Endothelial cell of umbilical vein (primary cell): ENCODE measurements at regions not wholly inside any gene's neighbourhood (a gene's known extent, or its start where the extent isn't known, plus 50 kb on each side); places are given as distances from the start of the nearest gene placed in this dataset.

Source experiments
- EZH2 ChIP-seq: IDR thresholded peaks from 2 replicates; pipeline ENCODE4 v1.6.1; 2012; ENCODE audit warnings: borderline replicate concordance, low read depth, mild to moderate bottlenecking, moderate library complexity, low read length, inconsistent platforms; ENCODE audit not compliant: severe bottlenecking
- TF ChIP-seq, protein P1 (sequence below), 2 donors: IDR thresholded peaks; 1 replicate in 1 of 2; 2 replicates in 1 of 2; pipeline ENCODE4 v1.5.1; 2011; ENCODE audit warnings: low read length in 2 of 2, mild to moderate bottlenecking in 2 of 2, moderate library complexity in 2 of 2, control low read depth in 1 of 2, inconsistent platforms in 1 of 2, low read depth in 1 of 2; ENCODE audit not compliant: insufficient read depth in 1 of 2; ENCODE audit errors: extremely low read depth in 1 of 2

DNA sequence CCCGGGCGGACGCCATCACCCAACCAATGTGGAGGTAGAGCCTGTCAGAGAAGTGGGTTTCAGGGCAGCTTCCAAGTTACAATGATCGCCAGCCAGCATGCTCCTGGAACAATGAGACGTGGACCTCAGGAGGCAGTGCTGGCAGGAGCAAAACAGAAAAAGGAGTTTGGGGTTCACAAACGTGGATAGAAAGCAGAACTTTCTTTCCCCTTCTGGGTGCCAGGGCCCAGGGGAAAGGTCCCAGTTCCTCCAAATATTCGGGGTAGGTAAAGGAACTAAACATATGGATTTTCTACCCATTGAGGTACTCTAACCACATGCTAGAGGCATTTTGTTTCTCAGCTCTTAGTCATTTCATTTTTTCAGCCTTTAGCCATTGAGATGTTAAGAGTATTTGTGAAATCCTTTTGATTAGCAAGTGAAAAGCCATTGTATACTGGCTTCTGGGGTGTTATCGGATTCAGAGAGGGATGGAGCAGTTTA, 488.4 kb upstream of the ADGRL2 start:
- TF ChIP-seq, protein P1, sequence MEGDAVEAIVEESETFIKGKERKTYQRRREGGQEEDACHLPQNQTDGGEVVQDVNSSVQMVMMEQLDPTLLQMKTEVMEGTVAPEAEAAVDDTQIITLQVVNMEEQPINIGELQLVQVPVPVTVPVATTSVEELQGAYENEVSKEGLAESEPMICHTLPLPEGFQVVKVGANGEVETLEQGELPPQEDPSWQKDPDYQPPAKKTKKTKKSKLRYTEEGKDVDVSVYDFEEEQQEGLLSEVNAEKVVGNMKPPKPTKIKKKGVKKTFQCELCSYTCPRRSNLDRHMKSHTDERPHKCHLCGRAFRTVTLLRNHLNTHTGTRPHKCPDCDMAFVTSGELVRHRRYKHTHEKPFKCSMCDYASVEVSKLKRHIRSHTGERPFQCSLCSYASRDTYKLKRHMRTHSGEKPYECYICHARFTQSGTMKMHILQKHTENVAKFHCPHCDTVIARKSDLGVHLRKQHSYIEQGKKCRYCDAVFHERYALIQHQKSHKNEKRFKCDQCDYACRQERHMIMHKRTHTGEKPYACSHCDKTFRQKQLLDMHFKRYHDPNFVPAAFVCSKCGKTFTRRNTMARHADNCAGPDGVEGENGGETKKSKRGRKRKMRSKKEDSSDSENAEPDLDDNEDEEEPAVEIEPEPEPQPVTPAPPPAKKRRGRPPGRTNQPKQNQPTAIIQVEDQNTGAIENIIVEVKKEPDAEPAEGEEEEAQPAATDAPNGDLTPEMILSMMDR (IDR thresholded peaks at IDR 0.05; ENCODE audit: extremely low read depth in 1 of 2, insufficient read depth in 1 of 2, low read depth in 1 of 2, low read length in 2 of 2) = no peak
- TF ChIP-seq EZH2 = no peak
